OCI-LY1 (cell line): ENCODE measurements at regions not wholly inside any gene's neighbourhood (a gene's known extent, or its start where the extent isn't known, plus 50 kb on each side); places are given as distances from the start of the nearest gene placed in this dataset.

ENCODE experiments used
- H2AFZ ChIP-seq: fragments of 200-600 bp; sonication (generic), shearing (Covaris generic); 2 replicates; pipeline ENCODE4 v1.6.0; 2014; ENCODE audit warnings: antibody characterized with exemption, mild to moderate bottlenecking, low read length
- H3F3A ChIP-seq: fragments of 200-600 bp; sonication (generic), shearing (Covaris generic); 2 replicates; pipeline ENCODE4 v1.6.0; 2014; ENCODE audit warnings: mild to moderate bottlenecking, antibody characterized with exemption, low read length, moderate library complexity; ENCODE audit not compliant: insufficient read depth
- H3K27ac ChIP-seq: fragments of 200-600 bp; sonication (generic); 2 replicates; pipeline ENCODE4 v1.5.1; 2014; ENCODE audit warnings: low read length, mixed run types, mild to moderate bottlenecking, low read depth; ENCODE audit not compliant: poor library complexity, severe bottlenecking
- H3K27me3 ChIP-seq: fragments of 200-600 bp; sonication (generic); 2 replicates; pipeline ENCODE4 v1.6.0; 2014; ENCODE audit warnings: antibody characterized with exemption, mild to moderate bottlenecking, low read length, moderate library complexity; ENCODE audit not compliant: insufficient read depth
- H3K36me3 ChIP-seq: fragments of 200-600 bp; sonication (generic); 2 replicates; pipeline ENCODE4 v1.6.1; 2014; ENCODE audit warnings: mild to moderate bottlenecking, antibody characterized with exemption, low read length, moderate library complexity, mixed read lengths; ENCODE audit not compliant: insufficient read depth
- H3K4me1 ChIP-seq: fragments of 200-600 bp; sonication (generic); 2 replicates; pipeline ENCODE4 v1.5.1; 2014; ENCODE audit warnings: mild to moderate bottlenecking, low read length, moderate library complexity; ENCODE audit not compliant: insufficient read depth, severe bottlenecking
- H3K4me2 ChIP-seq: fragments of 200-600 bp; sonication (generic), shearing (Covaris generic); 2 replicates; pipeline ENCODE4 v1.6.1; 2014; ENCODE audit warnings: low read length
- H3K4me3 ChIP-seq: fragments of 200-600 bp; sonication (generic); 2 replicates; pipeline ENCODE4 v1.5.1; 2014; ENCODE audit warnings: low read length, low read depth, mild to moderate bottlenecking, mixed read lengths; ENCODE audit not compliant: poor library complexity, severe bottlenecking
- H3K79me2 ChIP-seq: fragments of 200-600 bp; shearing (Covaris generic); 2 replicates; pipeline ENCODE4 v1.6.1; 2016; ENCODE audit warnings: mixed run types, low read length, mixed read lengths; ENCODE audit not compliant: insufficient read depth
- H3K9ac ChIP-seq: fragments of 200-600 bp; sonication (generic), shearing (Covaris generic); 2 replicates; pipeline ENCODE4 v1.6.1; 2014; ENCODE audit warnings: mild to moderate bottlenecking, low read length, mixed read lengths
- H3K9me2 ChIP-seq: fragments of 200-600 bp; sonication (generic), shearing (Covaris generic); 2 replicates; pipeline ENCODE4 v1.6.1; 2014; ENCODE audit warnings: low read depth, mild to moderate bottlenecking, low read length, mixed read lengths
- H3K9me3 ChIP-seq: fragments of 200-600 bp; shearing (Covaris generic); 2 replicates; pipeline ENCODE4 v1.6.1; 2014; ENCODE audit warnings: low read length, mixed read lengths
- H4K20me1 ChIP-seq: fragments of 200-600 bp; sonication (generic), shearing (Covaris generic); 2 replicates; pipeline ENCODE4 v1.6.0; 2016; ENCODE audit warnings: mild to moderate bottlenecking, low read length; ENCODE audit not compliant: insufficient read depth
- EZH2 ChIP-seq: fragments of 200-600 bp; sonication (generic), shearing (Covaris generic); IDR thresholded peaks from 2 replicates; pipeline ENCODE4 v1.8.0; 2017; ENCODE audit warnings: borderline replicate concordance, mixed run types, mild to moderate bottlenecking, antibody characterized with exemption, low read length, moderate library complexity, mixed read lengths
- TF ChIP-seq, protein P1 (sequence below): fragments of 200-600 bp; sonication (generic), shearing (Covaris generic); IDR thresholded peaks from 2 replicates; pipeline ENCODE4 v1.5.1; 2017; ENCODE audit warnings: mild to moderate bottlenecking, antibody characterized with exemption, low read length, moderate library complexity, mixed read lengths

DNA sequence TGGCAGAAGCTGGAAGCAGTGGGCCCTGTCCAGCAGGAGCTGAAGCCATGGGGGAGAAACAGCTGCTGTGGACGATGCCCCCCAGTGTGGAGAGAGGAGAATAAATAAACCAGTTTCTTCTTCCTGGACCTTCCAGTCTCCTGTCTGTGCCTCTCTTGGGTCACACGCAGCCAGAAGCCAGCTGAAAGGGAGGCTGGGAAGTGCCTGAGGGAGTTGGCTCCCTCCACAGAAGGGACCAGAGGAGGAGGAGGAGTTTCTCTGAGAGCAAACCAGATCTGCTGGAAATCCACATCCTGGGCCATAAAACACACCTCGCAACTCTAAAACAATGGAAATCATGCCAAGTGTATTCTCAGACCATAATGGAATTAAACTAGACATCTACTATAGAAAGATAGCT is 577.0 kb downstream of the CDH26 start:
- no peak overlapping the region for H3K4me3 ChIP-seq
- no peak overlapping the region for H3K27ac ChIP-seq
- H3K9me2 ChIP-seq = no peaks in the 10 kb centered on the region
- H3K9ac ChIP-seq = no peak overlapping the region
- H3K9me3 ChIP-seq = no peaks in the 10 kb centered on the region
- no peaks in the 10 kb centered on the region for H3K27me3 ChIP-seq
- no peaks in the 10 kb centered on the region for H3K4me1 ChIP-seq
- H3K79me2 ChIP-seq = no peaks in the 10 kb centered on the region
- no peaks in the 10 kb centered on the region for H3K36me3 ChIP-seq
- no peaks in the 10 kb centered on the region for H4K20me1 ChIP-seq
- H3F3A ChIP-seq = no peaks in the 10 kb centered on the region
- TF ChIP-seq, protein P1, sequence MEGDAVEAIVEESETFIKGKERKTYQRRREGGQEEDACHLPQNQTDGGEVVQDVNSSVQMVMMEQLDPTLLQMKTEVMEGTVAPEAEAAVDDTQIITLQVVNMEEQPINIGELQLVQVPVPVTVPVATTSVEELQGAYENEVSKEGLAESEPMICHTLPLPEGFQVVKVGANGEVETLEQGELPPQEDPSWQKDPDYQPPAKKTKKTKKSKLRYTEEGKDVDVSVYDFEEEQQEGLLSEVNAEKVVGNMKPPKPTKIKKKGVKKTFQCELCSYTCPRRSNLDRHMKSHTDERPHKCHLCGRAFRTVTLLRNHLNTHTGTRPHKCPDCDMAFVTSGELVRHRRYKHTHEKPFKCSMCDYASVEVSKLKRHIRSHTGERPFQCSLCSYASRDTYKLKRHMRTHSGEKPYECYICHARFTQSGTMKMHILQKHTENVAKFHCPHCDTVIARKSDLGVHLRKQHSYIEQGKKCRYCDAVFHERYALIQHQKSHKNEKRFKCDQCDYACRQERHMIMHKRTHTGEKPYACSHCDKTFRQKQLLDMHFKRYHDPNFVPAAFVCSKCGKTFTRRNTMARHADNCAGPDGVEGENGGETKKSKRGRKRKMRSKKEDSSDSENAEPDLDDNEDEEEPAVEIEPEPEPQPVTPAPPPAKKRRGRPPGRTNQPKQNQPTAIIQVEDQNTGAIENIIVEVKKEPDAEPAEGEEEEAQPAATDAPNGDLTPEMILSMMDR = no peak
- TF ChIP-seq EZH2 = no peak
- no peak overlapping the region for H3K4me2 ChIP-seq
- no peak overlapping the region for H2AFZ ChIP-seq

DNA sequence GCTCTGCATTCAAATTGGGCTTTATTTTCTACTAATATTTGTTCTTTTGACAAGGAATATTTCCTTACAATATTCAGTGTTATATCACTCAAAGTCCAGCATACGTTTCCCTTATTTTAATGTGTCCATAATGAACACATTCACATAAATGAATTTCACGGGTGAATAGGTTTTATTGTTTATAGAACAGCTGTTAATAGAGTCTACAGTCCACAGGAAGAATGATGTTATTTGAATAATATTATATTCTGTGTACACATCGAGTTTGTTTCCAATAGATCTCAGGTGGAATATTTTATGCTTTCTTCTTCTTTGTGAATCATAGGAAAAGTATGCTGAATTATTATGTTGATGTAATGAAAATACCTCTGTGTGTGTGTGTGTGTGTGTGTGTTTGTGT is 582.4 kb downstream of the CDH26 start:
- Histone ChIP-seq H3K4me2 (no peak overlapping the region), H3K9me2 (no peaks in the 10 kb centered on the region), H3K79me2 (no peaks in the 10 kb centered on the region), H3K27me3 (no peaks in the 10 kb centered on the region), H3K9ac (no peak overlapping the region), H3K9me3 (no peaks in the 10 kb centered on the region), H4K20me1 (no peaks in the 10 kb centered on the region), H2AFZ (no peak overlapping the region), H3K4me1 (no peaks in the 10 kb centered on the region), H3F3A (no peaks in the 10 kb centered on the region), H3K36me3 (no peaks in the 10 kb centered on the region), H3K27ac (no peak overlapping the region), H3K4me3 (no peak overlapping the region)
- TF ChIP-seq, protein P1 = no peak
- no peak for TF ChIP-seq EZH2

DNA sequence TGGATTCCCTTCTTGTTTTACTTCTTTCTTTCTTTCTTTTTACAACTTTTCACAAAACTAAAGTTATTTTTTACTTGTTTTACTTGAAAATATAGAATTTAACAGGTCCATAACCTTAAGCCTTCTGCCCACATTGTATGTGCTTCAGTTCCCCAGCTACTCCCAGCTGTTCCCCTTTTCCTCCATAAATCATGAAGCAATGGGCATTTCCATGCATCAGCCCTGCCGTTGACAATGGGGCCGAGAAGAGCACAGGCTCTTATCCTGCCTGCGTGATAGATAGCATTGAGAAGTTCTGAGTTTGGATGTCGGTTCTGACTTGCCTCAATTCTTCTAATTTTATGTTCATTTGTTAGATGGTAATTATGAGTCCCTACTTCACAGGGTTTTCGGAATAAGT is 583.8 kb downstream of the CDH26 start:
- Histone ChIP-seq H3K9me2 (no peaks in the 10 kb centered on the region), H3K36me3 (no peaks in the 10 kb centered on the region), H3K9me3 (no peaks in the 10 kb centered on the region), H3K79me2 (no peaks in the 10 kb centered on the region), H3K4me3 (no peak overlapping the region), H3K27me3 (no peaks in the 10 kb centered on the region), H3F3A (no peaks in the 10 kb centered on the region), H3K4me1 (no peaks in the 10 kb centered on the region), H4K20me1 (no peaks in the 10 kb centered on the region), H2AFZ (no peak overlapping the region), H3K9ac (no peak overlapping the region), H3K4me2 (no peak overlapping the region), H3K27ac (no peak overlapping the region)
- TF ChIP-seq EZH2 = no peak

DNA sequence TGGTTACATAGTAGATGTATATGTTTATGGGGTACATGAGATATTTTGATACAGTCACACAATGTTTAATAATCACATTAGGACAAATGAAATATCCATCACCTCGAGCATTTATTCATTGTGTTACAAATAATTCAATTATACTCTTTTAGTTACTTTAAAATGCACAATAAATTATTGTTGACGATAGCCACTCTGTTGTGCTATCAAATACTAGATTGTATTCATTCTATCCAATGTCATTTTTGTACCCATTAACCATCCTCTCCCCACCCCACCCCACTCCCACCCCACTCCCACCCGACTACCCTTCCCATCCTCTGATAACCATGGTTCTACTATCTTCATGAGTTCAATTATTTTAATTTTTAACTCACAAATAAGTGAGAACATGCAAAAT is 585.4 kb downstream of the CDH26 start:
- Histone ChIP-seq H2AFZ (no peak overlapping the region), H3K27ac (no peak overlapping the region), H4K20me1 (no peaks in the 10 kb centered on the region), H3K36me3 (no peaks in the 10 kb centered on the region), H3K27me3 (no peaks in the 10 kb centered on the region), H3K79me2 (no peaks in the 10 kb centered on the region), H3K4me1 (no peaks in the 10 kb centered on the region), H3K4me2 (no peak overlapping the region), H3K9me3 (no peaks in the 10 kb centered on the region), H3K9ac (no peak overlapping the region), H3K9me2 (no peaks in the 10 kb centered on the region), H3F3A (no peaks in the 10 kb centered on the region), H3K4me3 (no peak overlapping the region)
- TF ChIP-seq EZH2 = no peak
- TF ChIP-seq, protein P1 = no peak
